ENCODE measurements at regions not wholly inside any gene's neighbourhood (a gene's known extent, or its start where the extent isn't known, plus 50 kb on each side); places are given as distances from the start of the nearest gene placed in this dataset.

- TF ChIP-seq CTCF (IDR thresholded peaks at IDR 0.05; ENCODE audit: insufficient read depth, low read depth, low read length) (no peak), EZH2 (IDR thresholded peaks at IDR 0.05; ENCODE audit: insufficient read depth, low read length) (no peak)
Measured at GRCh38 chr11:19631712-19632498, 80.7 kb upstream of the NAV2 start.
